ENCODE measurements at regions not wholly inside any gene's neighbourhood (a gene's known extent, or its start where the extent isn't known, plus 50 kb on each side); places are given as distances from the start of the nearest gene placed in this dataset.

DNA sequence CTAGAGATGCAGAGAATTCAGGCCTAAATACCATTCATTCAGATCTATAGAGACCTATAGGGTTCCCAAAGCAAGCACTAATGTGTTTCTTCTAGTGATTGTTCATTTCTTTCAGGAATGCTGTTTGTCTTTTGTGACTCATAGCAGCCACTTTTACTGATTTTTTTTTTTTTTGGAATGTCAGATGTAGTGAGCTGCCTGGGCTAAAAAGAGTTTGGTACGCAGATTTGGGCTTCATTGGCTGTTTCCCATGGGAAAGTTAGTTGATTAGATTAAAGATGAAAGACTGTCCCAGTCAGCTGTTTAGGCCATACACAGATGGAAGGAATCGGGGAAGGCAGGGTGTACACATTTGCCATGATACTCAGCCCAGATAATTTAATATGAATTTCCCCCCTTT is 87.6 kb downstream of the CDC42EP3 start:
- peaks cover 3% of the 10 kb centered on the region for H3K36me3 Mint-ChIP-seq (ENCODE audit: low read depth, unreplicated experiment)
- peak overlapping the region; percentile 24 for H3K27ac Mint-ChIP-seq (ENCODE audit: unreplicated experiment)
- no peak overlapping the region for H3K4me3 Mint-ChIP-seq (ENCODE audit: unreplicated experiment)
- TF ChIP-seq, protein P1, sequence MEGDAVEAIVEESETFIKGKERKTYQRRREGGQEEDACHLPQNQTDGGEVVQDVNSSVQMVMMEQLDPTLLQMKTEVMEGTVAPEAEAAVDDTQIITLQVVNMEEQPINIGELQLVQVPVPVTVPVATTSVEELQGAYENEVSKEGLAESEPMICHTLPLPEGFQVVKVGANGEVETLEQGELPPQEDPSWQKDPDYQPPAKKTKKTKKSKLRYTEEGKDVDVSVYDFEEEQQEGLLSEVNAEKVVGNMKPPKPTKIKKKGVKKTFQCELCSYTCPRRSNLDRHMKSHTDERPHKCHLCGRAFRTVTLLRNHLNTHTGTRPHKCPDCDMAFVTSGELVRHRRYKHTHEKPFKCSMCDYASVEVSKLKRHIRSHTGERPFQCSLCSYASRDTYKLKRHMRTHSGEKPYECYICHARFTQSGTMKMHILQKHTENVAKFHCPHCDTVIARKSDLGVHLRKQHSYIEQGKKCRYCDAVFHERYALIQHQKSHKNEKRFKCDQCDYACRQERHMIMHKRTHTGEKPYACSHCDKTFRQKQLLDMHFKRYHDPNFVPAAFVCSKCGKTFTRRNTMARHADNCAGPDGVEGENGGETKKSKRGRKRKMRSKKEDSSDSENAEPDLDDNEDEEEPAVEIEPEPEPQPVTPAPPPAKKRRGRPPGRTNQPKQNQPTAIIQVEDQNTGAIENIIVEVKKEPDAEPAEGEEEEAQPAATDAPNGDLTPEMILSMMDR (IDR thresholded peaks at IDR 0.05; ENCODE audit: unreplicated experiment) = no peak
- no peaks in the 10 kb centered on the region for H3K27me3 Mint-ChIP-seq (ENCODE audit: unreplicated experiment)
- DNase-seq (ENCODE audit: low spot score) = no peak
- H3K9me3 Mint-ChIP-seq (ENCODE audit: unreplicated experiment) = no peaks in the 10 kb centered on the region
- H3K4me1 Mint-ChIP-seq (ENCODE audit: unreplicated experiment) = peaks cover 38% of the 10 kb centered on the region

DNA sequence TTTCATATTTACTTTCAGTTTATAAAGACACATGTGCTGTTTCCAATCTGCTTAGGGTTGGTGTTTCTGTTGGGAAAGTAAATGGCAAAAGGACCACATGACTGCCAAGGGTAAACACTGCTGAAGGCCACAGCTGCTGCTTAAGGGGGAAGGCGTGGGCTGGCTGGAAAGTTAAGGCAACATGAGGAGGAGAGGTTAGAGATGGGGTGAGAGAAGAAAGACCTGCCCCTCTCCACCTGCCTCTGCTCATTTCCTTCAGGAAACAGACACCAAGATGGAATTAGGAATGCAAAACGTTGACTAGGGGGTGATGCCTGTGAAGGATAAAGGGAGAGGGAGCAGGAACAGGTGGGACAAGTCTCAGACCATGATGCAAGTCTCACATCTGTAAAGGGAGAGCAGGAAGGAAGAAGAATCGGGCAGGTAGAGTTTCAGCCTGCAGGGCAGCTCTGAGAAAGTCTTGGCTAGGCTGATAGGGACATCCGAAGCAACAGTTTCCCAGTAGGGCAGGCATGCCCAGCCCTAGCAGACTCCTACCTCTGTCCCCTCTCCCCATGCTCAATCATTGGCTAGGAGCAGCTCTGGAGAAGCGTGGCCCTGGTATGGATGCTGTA is 86.0 kb downstream of the CDC42EP3 start:
- H3K4me1 Mint-ChIP-seq (ENCODE audit: unreplicated experiment) = peaks cover 45% of the 10 kb centered on the region
- no peak overlapping the region for H3K27ac Mint-ChIP-seq (ENCODE audit: unreplicated experiment)
- no peak for DNase-seq (ENCODE audit: low spot score)
- TF ChIP-seq, protein P1 (IDR thresholded peaks at IDR 0.05; ENCODE audit: unreplicated experiment) = no peak
- no peak overlapping the region for H3K4me3 Mint-ChIP-seq (ENCODE audit: unreplicated experiment)
- no peaks in the 10 kb centered on the region for H3K27me3 Mint-ChIP-seq (ENCODE audit: unreplicated experiment)
- H3K36me3 Mint-ChIP-seq (ENCODE audit: low read depth, unreplicated experiment) = no peaks in the 10 kb centered on the region
- no peaks in the 10 kb centered on the region for H3K9me3 Mint-ChIP-seq (ENCODE audit: unreplicated experiment)

DNA sequence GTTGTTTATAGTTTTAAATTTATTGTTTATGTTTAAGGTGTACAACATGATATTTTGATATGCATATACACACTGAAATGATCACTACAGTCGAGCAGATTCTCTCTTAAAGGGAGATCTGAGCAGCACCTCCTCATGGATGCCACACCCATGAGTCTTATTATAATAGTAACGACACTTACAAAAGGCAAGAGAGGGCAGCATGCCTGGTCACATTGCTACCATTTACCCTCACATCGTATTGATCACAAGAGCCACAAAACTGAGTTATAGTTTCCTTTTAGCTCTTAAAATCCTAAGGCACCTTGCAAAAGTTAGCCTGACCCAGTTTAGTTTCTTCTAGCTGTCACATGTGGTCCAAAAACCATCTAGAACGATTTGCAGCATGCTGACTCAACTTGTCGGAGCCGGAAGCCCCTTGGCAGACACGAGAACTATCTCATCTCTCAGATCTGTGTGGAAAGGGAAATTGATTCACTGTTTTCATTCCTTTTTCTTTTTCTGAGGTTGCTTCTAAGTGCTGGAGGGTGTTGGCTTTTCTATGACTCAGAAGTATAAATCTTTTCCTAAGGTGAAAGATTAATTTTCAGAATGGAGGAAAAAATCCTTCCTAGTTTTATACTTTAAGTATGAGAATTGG is 85.3 kb downstream of the CDC42EP3 start:
- H3K9me3 Mint-ChIP-seq (ENCODE audit: unreplicated experiment) = no peaks in the 10 kb centered on the region
- no peak for DNase-seq (ENCODE audit: low spot score)
- no peaks in the 10 kb centered on the region for H3K36me3 Mint-ChIP-seq (ENCODE audit: low read depth, unreplicated experiment)
- H3K4me3 Mint-ChIP-seq (ENCODE audit: unreplicated experiment) = no peak overlapping the region
- no peaks in the 10 kb centered on the region for H3K27me3 Mint-ChIP-seq (ENCODE audit: unreplicated experiment)
- TF ChIP-seq, protein P1 (IDR thresholded peaks at IDR 0.05; ENCODE audit: unreplicated experiment) = no peak
- peak overlapping the region; percentile 77 for H3K27ac Mint-ChIP-seq (ENCODE audit: unreplicated experiment)
- peaks cover 45% of the 10 kb centered on the region for H3K4me1 Mint-ChIP-seq (ENCODE audit: unreplicated experiment)

DNA sequence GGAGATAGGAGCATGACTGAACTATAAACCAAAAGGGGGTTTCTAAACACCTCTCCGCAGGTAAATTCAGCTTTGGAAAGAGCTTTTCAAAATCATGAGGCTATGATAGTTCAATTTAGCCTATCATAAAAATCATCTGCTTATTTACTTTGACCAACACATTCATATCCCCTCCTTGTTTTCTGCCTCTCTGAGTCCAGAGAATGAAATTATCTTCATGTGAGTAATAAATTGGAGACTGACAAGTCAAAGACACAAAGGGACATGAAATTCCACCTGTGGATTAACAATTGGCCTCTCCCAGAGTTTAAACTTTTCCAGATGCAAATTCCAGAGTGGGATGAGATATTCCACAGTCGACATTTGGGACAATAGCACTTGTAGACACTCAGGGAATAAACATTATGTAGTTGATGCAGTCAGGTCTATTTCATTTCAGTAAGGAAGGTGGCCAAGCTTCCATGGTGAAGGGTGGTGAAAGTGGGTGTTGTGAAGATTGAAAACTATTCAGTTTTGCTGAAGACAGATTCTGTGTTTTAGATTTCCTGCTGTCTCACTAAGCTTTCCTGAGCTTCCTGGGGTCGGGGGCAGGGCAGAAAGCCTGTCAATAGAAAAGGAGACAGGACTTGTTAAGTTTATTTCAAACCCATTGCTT is 84.7 kb downstream of the CDC42EP3 start:
- Mint-ChIP-seq H3K4me3 (ENCODE audit: unreplicated experiment) (no peak overlapping the region), H3K4me1 (ENCODE audit: unreplicated experiment) (peaks cover 45% of the 10 kb centered on the region), H3K27ac (ENCODE audit: unreplicated experiment) (peak overlapping the region; percentile 77), H3K36me3 (ENCODE audit: low read depth, unreplicated experiment) (no peaks in the 10 kb centered on the region), H3K27me3 (ENCODE audit: unreplicated experiment) (no peaks in the 10 kb centered on the region), H3K9me3 (ENCODE audit: unreplicated experiment) (no peaks in the 10 kb centered on the region)
- peak; percentile 9 for DNase-seq (ENCODE audit: low spot score)
- TF ChIP-seq, protein P1 (IDR thresholded peaks at IDR 0.05; ENCODE audit: unreplicated experiment) = no peak

DNA sequence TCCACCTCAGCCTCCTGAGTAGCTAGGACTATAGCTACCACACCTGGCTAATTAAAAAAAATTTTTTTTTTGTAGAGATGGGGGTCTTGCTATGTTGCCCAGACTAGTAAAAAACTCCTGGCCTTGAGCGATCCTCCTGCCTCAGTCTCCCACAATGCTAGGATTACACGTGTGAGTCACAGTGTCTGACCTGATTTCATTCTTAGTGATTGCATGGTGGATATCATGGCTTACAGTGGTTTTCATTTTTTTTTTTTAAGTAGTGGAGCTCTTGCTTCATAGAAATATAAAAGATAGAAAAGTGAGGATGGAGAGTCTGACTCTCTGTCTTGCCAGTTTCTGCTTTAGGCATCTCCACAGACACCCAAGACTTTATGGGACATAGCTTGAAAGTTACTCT is 83.6 kb downstream of the CDC42EP3 start:
- no peak for DNase-seq (ENCODE audit: low spot score)
- Mint-ChIP-seq H3K27me3 (ENCODE audit: unreplicated experiment) (no peaks in the 10 kb centered on the region), H3K36me3 (ENCODE audit: low read depth, unreplicated experiment) (no peaks in the 10 kb centered on the region), H3K9me3 (ENCODE audit: unreplicated experiment) (no peaks in the 10 kb centered on the region), H3K4me3 (ENCODE audit: unreplicated experiment) (no peak overlapping the region), H3K27ac (ENCODE audit: unreplicated experiment) (no peak overlapping the region), H3K4me1 (ENCODE audit: unreplicated experiment) (peaks cover 38% of the 10 kb centered on the region)
- TF ChIP-seq, protein P1 (IDR thresholded peaks at IDR 0.05; ENCODE audit: unreplicated experiment) = no peak

Measured in endothelial cell (in vitro differentiated cells).